GM06990 (cell line): ENCODE measurements at regions not wholly inside any gene's neighbourhood (a gene's known extent, or its start where the extent isn't known, plus 50 kb on each side); places are given as distances from the start of the nearest gene placed in this dataset.

Experiments
- DNase-seq: peaks from one replicate; pipeline ENCODE4 v3.0.0-alpha.2; 2011; ENCODE audit not compliant: insufficient read length; ENCODE audit errors: extremely low read depth
- H3K27me3 ChIP-seq: replicated peaks from 2 replicates; pipeline ENCODE4 v1.6.0; 2011; ENCODE audit warnings: low read length; ENCODE audit not compliant: control insufficient read depth, insufficient read depth
- H3K36me3 ChIP-seq: 2 replicates; pipeline ENCODE4 v1.5.1; 2011; ENCODE audit warnings: low read length; ENCODE audit not compliant: control insufficient read depth, insufficient read depth
- H3K4me3 ChIP-seq: replicated peaks from 2 replicates; pipeline ENCODE4 v1.5.1; 2011; ENCODE audit warnings: low read depth, mild to moderate bottlenecking, control low read depth, low read length
- TF ChIP-seq, protein P1 (sequence below): IDR thresholded peaks from 2 replicates; pipeline ENCODE4 v1.5.1; 2011; ENCODE audit warnings: low read length, control low read depth, mild to moderate bottlenecking, inconsistent platforms; ENCODE audit not compliant: insufficient read depth, poor library complexity, severe bottlenecking

DNA sequence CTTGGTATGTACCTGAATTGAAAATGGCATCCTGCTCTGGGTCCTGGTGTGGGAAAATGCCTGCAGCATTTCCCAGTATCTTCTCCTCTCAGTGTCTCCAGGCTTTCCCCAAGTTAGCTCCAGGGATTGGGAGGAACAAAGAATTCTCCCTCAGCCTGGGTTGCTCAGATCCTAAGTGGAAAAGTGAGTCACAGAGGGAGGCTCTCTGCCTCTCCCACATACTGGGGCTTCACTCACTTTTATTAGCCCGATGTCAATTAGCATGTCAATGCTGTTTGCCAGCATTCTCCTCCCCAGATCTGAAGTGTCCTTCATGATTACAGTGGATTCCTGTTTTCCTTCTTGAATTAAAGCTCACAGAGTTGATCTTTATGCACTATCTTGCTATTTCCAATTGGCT is 655.0 kb downstream of the EPHA3 start:
- TF ChIP-seq, protein P1, sequence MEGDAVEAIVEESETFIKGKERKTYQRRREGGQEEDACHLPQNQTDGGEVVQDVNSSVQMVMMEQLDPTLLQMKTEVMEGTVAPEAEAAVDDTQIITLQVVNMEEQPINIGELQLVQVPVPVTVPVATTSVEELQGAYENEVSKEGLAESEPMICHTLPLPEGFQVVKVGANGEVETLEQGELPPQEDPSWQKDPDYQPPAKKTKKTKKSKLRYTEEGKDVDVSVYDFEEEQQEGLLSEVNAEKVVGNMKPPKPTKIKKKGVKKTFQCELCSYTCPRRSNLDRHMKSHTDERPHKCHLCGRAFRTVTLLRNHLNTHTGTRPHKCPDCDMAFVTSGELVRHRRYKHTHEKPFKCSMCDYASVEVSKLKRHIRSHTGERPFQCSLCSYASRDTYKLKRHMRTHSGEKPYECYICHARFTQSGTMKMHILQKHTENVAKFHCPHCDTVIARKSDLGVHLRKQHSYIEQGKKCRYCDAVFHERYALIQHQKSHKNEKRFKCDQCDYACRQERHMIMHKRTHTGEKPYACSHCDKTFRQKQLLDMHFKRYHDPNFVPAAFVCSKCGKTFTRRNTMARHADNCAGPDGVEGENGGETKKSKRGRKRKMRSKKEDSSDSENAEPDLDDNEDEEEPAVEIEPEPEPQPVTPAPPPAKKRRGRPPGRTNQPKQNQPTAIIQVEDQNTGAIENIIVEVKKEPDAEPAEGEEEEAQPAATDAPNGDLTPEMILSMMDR = no peak
- no peak for DNase-seq
- no peaks in the 10 kb centered on the region for H3K36me3 ChIP-seq
- no peaks in the 10 kb centered on the region for H3K27me3 ChIP-seq
- H3K4me3 ChIP-seq = no peak overlapping the region

DNA sequence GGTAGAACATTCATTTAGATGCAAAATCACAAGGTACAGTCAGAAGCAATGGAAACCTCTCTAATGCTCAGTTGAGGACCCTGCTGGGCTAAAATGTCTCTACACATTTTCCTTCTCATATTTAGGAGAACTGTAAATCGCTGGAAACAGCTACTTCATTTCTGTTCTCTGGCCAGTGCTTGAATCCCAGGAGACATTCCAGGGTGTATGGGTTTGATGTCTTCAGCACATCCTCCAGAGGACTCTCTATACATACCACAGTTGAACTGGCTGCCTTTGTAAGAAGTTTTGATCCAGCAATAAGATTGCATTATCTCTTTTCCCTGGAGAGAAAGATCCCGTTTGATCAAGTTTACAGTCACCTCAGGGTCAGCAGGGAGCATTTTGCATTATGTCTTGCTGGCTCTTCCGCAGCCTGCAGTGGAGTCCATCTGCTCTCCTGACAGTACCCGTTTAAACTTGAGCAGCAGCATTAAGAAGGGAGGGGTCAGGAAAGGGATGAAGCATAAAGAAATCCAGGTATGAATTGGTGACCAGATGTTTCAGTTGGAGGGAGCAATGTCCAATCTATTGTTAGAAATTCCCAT is 676.0 kb downstream of the EPHA3 start:
- Histone ChIP-seq H3K4me3 (no peak overlapping the region), H3K27me3 (no peaks in the 10 kb centered on the region), H3K36me3 (no peaks in the 10 kb centered on the region)
- TF ChIP-seq, protein P1 = no peak
- no peak for DNase-seq

DNA sequence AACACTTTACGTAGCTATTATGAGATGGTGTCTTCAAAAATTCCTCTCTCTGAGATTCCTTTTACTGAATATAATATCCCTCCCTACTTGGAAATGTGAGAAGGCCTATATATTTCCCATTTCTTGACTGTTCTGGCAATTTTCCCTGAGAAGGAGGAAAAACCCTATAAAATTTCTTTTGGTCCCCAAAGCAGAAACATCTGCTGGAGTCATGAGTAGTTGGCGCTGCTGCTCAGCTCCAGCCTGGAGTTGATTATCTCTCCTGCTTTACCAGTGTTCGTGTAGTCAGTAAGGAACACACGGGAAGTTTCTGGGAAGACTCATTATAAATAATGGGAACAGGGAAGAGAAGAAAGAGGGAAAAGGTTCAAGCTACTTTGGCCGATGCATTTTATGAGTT is 680.1 kb downstream of the EPHA3 start:
- Histone ChIP-seq H3K4me3 (no peak overlapping the region), H3K36me3 (no peaks in the 10 kb centered on the region), H3K27me3 (no peaks in the 10 kb centered on the region)
- DNase-seq = no peak
- TF ChIP-seq, protein P1 = no peak

DNA sequence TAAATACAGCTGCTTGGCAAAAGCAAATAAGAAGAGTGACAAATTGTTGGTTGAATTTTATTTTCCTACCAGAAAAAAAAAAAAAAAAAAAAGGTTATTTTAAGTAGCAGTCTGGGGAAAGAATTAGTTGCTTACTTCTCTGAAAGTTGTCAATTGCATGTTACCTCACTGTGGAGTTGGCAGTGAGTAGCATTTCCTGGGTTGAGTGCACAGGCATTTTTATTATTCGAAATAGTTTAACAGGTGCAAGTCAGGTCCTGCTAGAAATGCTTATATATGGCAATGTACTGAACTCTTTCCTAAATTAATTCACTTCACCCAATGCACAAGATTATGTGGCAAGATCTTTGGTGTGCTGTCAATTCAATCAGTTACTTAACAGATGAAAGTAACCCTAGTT is 680.6 kb downstream of the EPHA3 start:
- Histone ChIP-seq H3K27me3 (no peaks in the 10 kb centered on the region), H3K4me3 (no peak overlapping the region), H3K36me3 (no peaks in the 10 kb centered on the region)
- no peak for DNase-seq
- TF ChIP-seq, protein P1 = no peak

DNA sequence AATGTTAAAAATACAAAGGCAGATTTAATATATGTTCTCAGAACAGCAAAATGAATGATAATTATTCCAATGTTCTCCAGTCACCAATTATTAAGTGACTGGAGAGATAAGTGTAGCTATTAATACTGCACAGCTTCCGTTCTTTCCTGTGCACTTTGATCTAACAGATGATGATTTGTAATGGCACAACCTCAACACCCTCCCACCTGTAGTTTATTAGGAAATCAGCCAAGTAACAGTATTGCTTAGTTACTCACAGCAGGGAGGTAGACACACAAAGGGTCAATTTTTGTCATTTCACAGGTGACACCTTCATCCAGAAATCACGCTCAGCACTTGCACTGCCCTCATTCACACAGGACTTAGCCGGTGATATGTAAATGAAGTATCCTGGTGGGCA is 688.1 kb downstream of the EPHA3 start:
- Histone ChIP-seq H3K4me3 (no peak overlapping the region), H3K27me3 (no peaks in the 10 kb centered on the region), H3K36me3 (no peaks in the 10 kb centered on the region)
- TF ChIP-seq, protein P1 = no peak
- no peak for DNase-seq

DNA sequence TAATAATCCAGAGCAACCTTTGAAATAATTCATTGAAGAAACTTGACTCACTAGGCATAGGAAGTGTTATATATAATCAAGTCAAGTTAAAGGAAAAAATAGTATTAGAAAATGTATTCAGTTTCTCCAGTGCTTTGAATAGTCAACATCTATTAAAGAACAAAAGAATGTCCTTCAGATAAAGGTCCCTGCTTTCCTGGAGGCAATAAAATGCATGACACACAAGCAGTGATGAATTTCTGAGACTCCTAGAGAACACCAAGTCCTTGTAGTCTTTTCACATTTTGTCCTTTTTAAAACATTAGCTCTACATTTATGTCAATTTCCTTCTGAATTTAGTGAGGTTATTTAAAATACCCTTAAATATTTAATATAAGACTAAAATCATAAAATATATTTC is 695.5 kb downstream of the EPHA3 start:
- Histone ChIP-seq H3K27me3 (no peaks in the 10 kb centered on the region), H3K4me3 (no peak overlapping the region), H3K36me3 (no peaks in the 10 kb centered on the region)
- TF ChIP-seq, protein P1 = no peak
- DNase-seq = no peak
